SJCRH30 (cell line): ENCODE measurements at regions not wholly inside any gene's neighbourhood (a gene's known extent, or its start where the extent isn't known, plus 50 kb on each side); places are given as distances from the start of the nearest gene placed in this dataset.
A peak's percentile ranks its signal among the peaks of the same experiment; 100 is the strongest.

ENCODE experiments used
- DNase-seq, 2 experiments: peaks; one replicate each; pipeline ENCODE4 v3.0.0-alpha.2; 2015 to 2020
- H3K27ac ChIP-seq: fragments of 250-450 bp; sonication (Bioruptor Pico); 2 replicates; pipeline ENCODE4 v1.5.1; 2020; ENCODE audit warnings: mild to moderate bottlenecking, moderate library complexity
- H3K27me3 ChIP-seq: fragments of 250-450 bp; sonication (Bioruptor Pico); 2 replicates; pipeline ENCODE4 v1.5.1; 2020; ENCODE audit warnings: mild to moderate bottlenecking, moderate library complexity
- H3K36me3 ChIP-seq: fragments of 250-450 bp; sonication (Bioruptor Pico); 2 replicates; pipeline ENCODE4 v1.5.1; 2020; ENCODE audit warnings: mild to moderate bottlenecking, moderate library complexity
- H3K4me1 ChIP-seq: fragments of 250-450 bp; sonication (Bioruptor Pico); 2 replicates; pipeline ENCODE4 v1.5.1; 2020; ENCODE audit warnings: mild to moderate bottlenecking, moderate library complexity
- H3K4me3 ChIP-seq: fragments of 250-450 bp; sonication (Bioruptor Pico); 2 replicates; pipeline ENCODE4 v1.5.1; 2020; ENCODE audit warnings: mild to moderate bottlenecking, moderate library complexity
- H3K9me3 ChIP-seq: fragments of 250-450 bp; sonication (Bioruptor Pico); replicated peaks from 2 replicates; pipeline ENCODE4 v1.5.1; 2020; ENCODE audit warnings: mild to moderate bottlenecking, moderate library complexity

- Histone ChIP-seq H3K27ac (no peak overlapping the region), H3K4me3 (no peak overlapping the region), H3K4me1 (no peaks in the 10 kb centered on the region), H3K36me3 (no peaks in the 10 kb centered on the region), H3K27me3 (peaks cover 5% of the 10 kb centered on the region), H3K9me3 (no peaks in the 10 kb centered on the region)
- no peak for DNase-seq
These were observed 789.4 kb downstream of the TYW1 start for GRCh38 chr7:67786021-67786420.

GRCh38 chr7:67788669-67789068 lies 792.0 kb downstream of the TYW1 start:
- DNase-seq: no peak
- no peaks in the 10 kb centered on the region for H3K9me3 ChIP-seq
- no peaks in the 10 kb centered on the region for H3K4me1 ChIP-seq

GRCh38 chr7:67791918-67792317 lies 795.3 kb downstream of the TYW1 start:
- no peak for DNase-seq
- no peaks in the 10 kb centered on the region for H3K9me3 ChIP-seq
- no peak overlapping the region for H3K27ac ChIP-seq
- peaks cover 9% of the 10 kb centered on the region for H3K27me3 ChIP-seq
- H3K4me3 ChIP-seq: no peak overlapping the region
- no peaks in the 10 kb centered on the region for H3K4me1 ChIP-seq
- no peaks in the 10 kb centered on the region for H3K36me3 ChIP-seq

More at GRCh38 chr7:67788669-67789068, 792.0 kb downstream of the TYW1 start:
- Histone ChIP-seq H3K27me3 (peaks cover 5% of the 10 kb centered on the region), H3K4me3 (no peak overlapping the region), H3K36me3 (no peaks in the 10 kb centered on the region), H3K27ac (no peak overlapping the region)

- Histone ChIP-seq H3K36me3 (no peaks in the 10 kb centered on the region), H3K4me1 (no peaks in the 10 kb centered on the region)
- no peak for DNase-seq
These were observed 797.9 kb downstream of the TYW1 start for GRCh38 chr7:67794544-67794943.

GRCh38 chr7:67803789-67804188 lies 807.2 kb downstream of the TYW1 start:
- DNase-seq: no peak

More at GRCh38 chr7:67794544-67794943, 797.9 kb downstream of the TYW1 start:
- H3K4me3 ChIP-seq: no peak overlapping the region
- no peak overlapping the region for H3K27ac ChIP-seq
- no peaks in the 10 kb centered on the region for H3K9me3 ChIP-seq
- peaks cover 9% of the 10 kb centered on the region for H3K27me3 ChIP-seq

GRCh38 chr7:67805921-67806471 lies 809.4 kb downstream of the TYW1 start:
- Histone ChIP-seq H3K27me3 (peaks cover 21% of the 10 kb centered on the region; the same call in 1 of the 2 replicates), H3K9me3 (no peaks in the 10 kb centered on the region), H3K4me1 (no peaks in the 10 kb centered on the region), H3K36me3 (no peaks in the 10 kb centered on the region), H3K4me3 (no peak overlapping the region), H3K27ac (no peak overlapping the region)
- no peak for DNase-seq

More at GRCh38 chr7:67803789-67804188, 807.2 kb downstream of the TYW1 start:
- Histone ChIP-seq H3K4me1 (no peaks in the 10 kb centered on the region), H3K27ac (no peak overlapping the region), H3K4me3 (no peak overlapping the region), H3K9me3 (no peaks in the 10 kb centered on the region), H3K27me3 (peaks cover 21% of the 10 kb centered on the region; the same call in 1 of the 2 replicates), H3K36me3 (no peaks in the 10 kb centered on the region)

GRCh38 chr7:67807826-67808225 lies 811.2 kb downstream of the TYW1 start:
- H3K4me1 ChIP-seq: no peaks in the 10 kb centered on the region
- no peak overlapping the region for H3K27ac ChIP-seq
- no peaks in the 10 kb centered on the region for H3K36me3 ChIP-seq
- no peaks in the 10 kb centered on the region for H3K9me3 ChIP-seq
- no peak overlapping the region for H3K4me3 ChIP-seq
- H3K27me3 ChIP-seq: peaks cover 19% of the 10 kb centered on the region
- DNase-seq: no peak

GRCh38 chr7:67809586-67809985 lies 813.0 kb downstream of the TYW1 start:
- peaks cover 4% of the 10 kb centered on the region for H3K27me3 ChIP-seq
- H3K27ac ChIP-seq: no peak overlapping the region
- H3K9me3 ChIP-seq: no peaks in the 10 kb centered on the region
- no peaks in the 10 kb centered on the region for H3K36me3 ChIP-seq
- no peaks in the 10 kb centered on the region for H3K4me1 ChIP-seq
- H3K4me3 ChIP-seq: no peak overlapping the region
- DNase-seq: no peak

- H3K4me1 ChIP-seq: no peaks in the 10 kb centered on the region
- H3K9me3 ChIP-seq: no peaks in the 10 kb centered on the region
These were observed 817.1 kb downstream of the TYW1 start for GRCh38 chr7:67813621-67814292.

GRCh38 chr7:67817481-67817880 lies 820.8 kb downstream of the TYW1 start:
- no peak for DNase-seq

More at GRCh38 chr7:67813621-67814292, 817.1 kb downstream of the TYW1 start:
- no peaks in the 10 kb centered on the region for H3K36me3 ChIP-seq
- no peak for DNase-seq
- no peaks in the 10 kb centered on the region; the same call in 1 of the 2 replicates for H3K27me3 ChIP-seq
- no peak overlapping the region for H3K27ac ChIP-seq
- H3K4me3 ChIP-seq: no peak overlapping the region

GRCh38 chr7:67821116-67821515 lies 824.5 kb downstream of the TYW1 start:
- H3K4me1 ChIP-seq: no peaks in the 10 kb centered on the region
- no peak for DNase-seq
- no peaks in the 10 kb centered on the region for H3K36me3 ChIP-seq
- H3K27me3 ChIP-seq: no peaks in the 10 kb centered on the region
- H3K4me3 ChIP-seq: no peak overlapping the region
- H3K9me3 ChIP-seq: no peaks in the 10 kb centered on the region
- H3K27ac ChIP-seq: no peak overlapping the region

More at GRCh38 chr7:67817481-67817880, 820.8 kb downstream of the TYW1 start:
- no peak overlapping the region for H3K4me3 ChIP-seq
- H3K9me3 ChIP-seq: no peaks in the 10 kb centered on the region
- no peak overlapping the region for H3K27ac ChIP-seq
- H3K4me1 ChIP-seq: no peaks in the 10 kb centered on the region
- H3K27me3 ChIP-seq: no peaks in the 10 kb centered on the region; the same call in 1 of the 2 replicates
- no peaks in the 10 kb centered on the region for H3K36me3 ChIP-seq

- Histone ChIP-seq H3K36me3 (no peaks in the 10 kb centered on the region), H3K4me1 (no peaks in the 10 kb centered on the region), H3K27ac (no peak overlapping the region), H3K27me3 (no peaks in the 10 kb centered on the region; the same call in 1 of the 2 replicates), H3K9me3 (no peaks in the 10 kb centered on the region), H3K4me3 (no peak overlapping the region)
- DNase-seq: peak; percentile 3 to 11
These were observed 826.7 kb downstream of the TYW1 start for GRCh38 chr7:67823345-67823744.

GRCh38 chr7:67825356-67825755 lies 828.7 kb downstream of the TYW1 start:
- no peaks in the 10 kb centered on the region for H3K36me3 ChIP-seq
- no peaks in the 10 kb centered on the region for H3K9me3 ChIP-seq
- no peak overlapping the region for H3K4me3 ChIP-seq
- no peaks in the 10 kb centered on the region; the same call in 1 of the 2 replicates for H3K27me3 ChIP-seq
- DNase-seq: no peak
- H3K4me1 ChIP-seq: no peaks in the 10 kb centered on the region
- H3K27ac ChIP-seq: no peak overlapping the region

GRCh38 chr7:67841896-67842295 lies 845.3 kb downstream of the TYW1 start:
- Histone ChIP-seq H3K36me3 (no peaks in the 10 kb centered on the region), H3K27me3 (0 out of 2 replicates have a peak, but pooled peaks cover 5% of the 10 kb centered on the region), H3K4me3 (no peak overlapping the region), H3K4me1 (no peaks in the 10 kb centered on the region), H3K9me3 (no peaks in the 10 kb centered on the region; the same call in 1 of the 2 replicates), H3K27ac (no peak overlapping the region)
- DNase-seq: no peak

- H3K36me3 ChIP-seq: no peaks in the 10 kb centered on the region
- H3K27me3 ChIP-seq: 0 out of 2 replicates have a peak, but pooled peaks cover 5% of the 10 kb centered on the region
- H3K4me3 ChIP-seq: no peak overlapping the region
- no peak overlapping the region for H3K27ac ChIP-seq
- no peaks in the 10 kb centered on the region; the same call in 1 of the 2 replicates for H3K9me3 ChIP-seq
- no peak for DNase-seq
- no peaks in the 10 kb centered on the region for H3K4me1 ChIP-seq
These were observed 845.9 kb downstream of the TYW1 start for GRCh38 chr7:67842571-67842970.
